ENCODE measurements at regions not wholly inside any gene's neighbourhood (a gene's known extent, or its start where the extent isn't known, plus 50 kb on each side); places are given as distances from the start of the nearest gene placed in this dataset.
"Not testable (repeated sequence)": the region's sequence is repeated elsewhere in the genome, so short reads cannot be mapped to it uniquely, and the experiment has no call there.

DNA sequence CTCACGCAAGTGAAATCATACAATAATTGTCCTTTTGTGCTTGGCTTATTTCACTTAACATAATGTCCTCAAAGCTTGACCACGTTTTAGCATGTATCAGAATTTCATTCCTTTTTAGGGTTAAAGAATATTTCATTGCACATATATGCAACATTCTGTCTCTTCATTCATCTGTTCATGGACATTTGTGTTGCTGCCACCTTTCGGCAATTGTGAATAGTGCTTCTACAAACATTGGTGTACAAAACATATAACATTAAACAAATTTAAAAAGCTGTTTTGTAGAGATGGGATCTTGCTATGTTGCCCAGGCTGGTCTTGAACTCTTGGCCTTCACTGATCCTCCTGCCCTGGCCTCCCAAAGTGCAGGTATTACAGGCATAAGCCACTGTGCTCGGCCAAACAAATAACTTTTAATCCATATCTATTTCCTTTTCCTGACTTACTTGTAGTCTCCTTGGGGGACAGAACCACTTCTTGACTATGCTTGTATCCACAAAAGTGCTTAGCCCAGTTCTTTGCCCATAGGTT is 209.3 kb downstream of the SLC4A3 start:
- peak; percentile 48 for DNase-seq (ENCODE audit: low spot score)

DNA sequence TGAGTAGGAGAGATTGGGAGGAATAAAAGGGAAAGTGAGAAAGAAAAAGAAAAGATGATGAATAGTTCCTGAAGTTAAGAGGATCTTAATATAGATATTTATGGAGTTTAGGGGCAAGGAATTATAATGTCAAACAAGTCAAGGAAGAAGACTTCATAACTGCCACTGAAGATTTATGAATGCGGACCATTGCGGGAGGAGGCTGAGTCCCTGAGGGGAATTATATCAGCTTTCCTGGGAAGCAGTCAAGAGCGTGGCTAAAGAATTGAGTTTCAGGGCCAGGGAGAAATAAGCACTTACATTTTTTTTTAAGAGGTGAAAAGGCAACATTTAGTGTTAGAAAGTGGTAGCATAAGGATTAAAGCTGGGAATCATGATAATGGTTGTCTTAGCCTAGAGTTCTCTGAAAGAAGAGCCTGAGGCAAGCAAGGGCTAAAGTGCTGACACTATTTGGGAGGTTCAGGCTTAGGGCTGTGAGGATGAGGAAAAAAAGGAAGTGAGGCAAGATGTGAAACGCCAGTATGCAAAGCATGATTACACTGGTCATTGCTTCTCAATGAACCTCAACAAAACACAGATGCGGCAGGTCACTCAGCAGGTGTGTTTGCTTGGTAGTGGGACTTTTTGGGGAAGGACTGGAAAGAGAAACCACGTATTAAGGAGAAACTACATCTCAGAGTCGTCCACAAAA is 217.1 kb downstream of the SLC4A3 start:
- no peak for DNase-seq (ENCODE audit: low spot score)

DNA sequence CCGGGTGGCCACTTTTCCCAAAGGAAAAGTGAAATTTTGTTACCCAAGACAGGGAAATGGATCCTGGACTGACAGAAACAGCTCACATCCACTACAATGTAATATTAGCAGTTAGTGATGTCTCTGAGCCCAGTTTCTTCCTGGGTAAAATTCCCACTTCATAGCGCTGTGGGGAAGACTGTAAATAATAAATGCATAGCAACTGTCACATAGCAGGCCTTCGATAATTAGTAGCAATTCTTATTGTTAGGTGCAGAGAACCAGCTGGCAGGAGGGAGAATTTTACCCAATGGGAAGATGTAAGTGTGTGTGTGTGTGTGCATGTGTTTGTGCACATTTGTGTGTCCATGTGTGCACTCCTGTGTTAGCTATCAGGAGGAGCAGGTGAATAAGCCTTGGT is 221.5 kb downstream of the SLC4A3 start:
- no peak for DNase-seq (ENCODE audit: low spot score)

DNA sequence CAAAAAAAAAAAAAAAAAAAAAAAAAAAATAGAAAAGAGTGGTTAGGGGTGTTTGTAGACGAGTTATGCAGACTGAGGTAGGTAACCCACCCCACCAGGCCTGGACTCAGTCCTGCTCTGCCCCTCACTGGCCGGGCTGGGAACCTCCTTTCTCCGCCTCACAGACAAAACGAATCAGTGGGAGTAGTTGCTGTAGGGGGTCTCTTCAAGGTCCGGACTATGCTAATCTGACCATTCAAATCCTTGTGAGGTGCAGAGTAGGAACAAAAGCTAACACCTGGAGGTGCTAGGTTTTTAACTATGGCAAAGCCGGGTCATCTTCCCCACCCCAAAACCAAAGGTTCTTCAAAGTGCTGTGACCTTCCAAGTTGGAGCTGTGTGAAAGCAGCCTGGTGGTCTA is 223.7 kb downstream of the SLC4A3 start:
- no peak for DNase-seq (ENCODE audit: low spot score)

DNA sequence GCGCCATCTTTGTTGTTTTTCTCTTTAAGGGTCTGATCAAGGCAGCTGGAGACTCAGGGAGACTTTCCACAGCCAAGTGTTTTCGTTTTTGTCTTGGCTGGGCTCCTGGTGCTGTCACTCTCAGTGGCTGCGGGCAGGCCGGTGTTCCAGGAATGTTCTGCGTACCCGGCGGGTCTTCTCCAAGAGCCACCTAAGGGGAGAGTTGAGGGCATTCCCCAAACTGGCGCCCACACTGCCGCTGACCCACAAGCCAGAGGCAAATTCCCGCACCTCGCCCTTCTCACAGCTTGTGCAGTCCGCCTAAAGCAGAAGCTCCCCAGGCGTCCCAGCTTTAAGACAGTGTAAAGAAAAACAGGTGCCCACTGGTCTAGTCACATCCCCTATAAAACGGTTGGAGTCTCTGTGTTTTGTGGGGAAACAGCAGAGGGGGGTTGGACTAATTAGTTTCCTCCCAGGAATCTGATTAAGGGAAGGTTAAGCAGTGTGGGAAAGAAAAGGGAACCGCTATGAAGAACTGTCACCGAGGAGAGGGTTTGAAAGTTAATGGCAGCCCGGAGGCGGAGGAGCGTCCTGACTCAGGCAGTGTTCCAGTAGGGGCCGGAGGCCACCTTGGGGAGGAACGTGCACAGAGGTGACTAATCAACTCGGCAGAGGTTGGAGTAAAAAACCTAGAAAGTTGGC is 224.5 kb downstream of the SLC4A3 start:
- DNase-seq (ENCODE audit: low spot score), result no peak

DNA sequence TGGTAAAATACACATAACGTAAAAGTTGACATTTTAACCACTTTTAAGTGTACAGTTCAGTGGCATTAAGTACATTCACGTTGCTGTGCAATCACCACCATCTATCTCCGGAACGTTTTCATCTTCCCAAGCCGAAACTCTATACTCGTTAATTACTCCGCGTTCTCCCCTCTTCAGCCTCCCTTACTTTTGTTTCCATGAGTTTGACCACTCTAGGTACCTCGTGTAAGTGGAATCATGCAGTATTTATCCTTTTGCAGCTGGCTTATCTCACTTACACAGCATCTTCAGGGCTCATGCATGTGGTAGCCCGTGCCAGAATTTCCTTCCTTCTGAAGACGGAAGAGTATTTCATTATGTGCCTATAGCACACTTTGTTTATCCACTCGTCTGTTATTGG is 225.2 kb downstream of the SLC4A3 start:
- DNase-seq (ENCODE audit: low spot score), result no peak

DNA sequence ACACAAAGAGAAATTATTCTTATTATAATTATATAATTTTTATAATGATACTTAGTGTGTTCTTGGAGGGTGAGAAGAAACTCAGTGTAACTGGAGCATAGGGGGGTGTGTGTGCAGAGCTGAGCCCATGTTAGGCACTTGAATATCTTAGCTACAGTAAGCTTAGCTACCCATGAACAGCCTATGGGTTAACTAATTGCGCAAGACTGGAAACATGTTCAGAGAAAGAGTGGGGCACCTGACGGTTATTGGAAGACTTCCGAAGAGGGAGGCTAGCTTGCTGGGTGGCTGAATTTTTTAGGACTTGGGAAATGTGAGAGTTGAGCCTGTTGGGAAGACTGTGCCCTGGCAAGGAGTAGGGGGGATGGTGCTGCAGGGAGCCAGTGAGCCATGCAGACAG is 229.2 kb downstream of the SLC4A3 start:
- DNase-seq (ENCODE audit: low spot score), result no peak

DNA sequence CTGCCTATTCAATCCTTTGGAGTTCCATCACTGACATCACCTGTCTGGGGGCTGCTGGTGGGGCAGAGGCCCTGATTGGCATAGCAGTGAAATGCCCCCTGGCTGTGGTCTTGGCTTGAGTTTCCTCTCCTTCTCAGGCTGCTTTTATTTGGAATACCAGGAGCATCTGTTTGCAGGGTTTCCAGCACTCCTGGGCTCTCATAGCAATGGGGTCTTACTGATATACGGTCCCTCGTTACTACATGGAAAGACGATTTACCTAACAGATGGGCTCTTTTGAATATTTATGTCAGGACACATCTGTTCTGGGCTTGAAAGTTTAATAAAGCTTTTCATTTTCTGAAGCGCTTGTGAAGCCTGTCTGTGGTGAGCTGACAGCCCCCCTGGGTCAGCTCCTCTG is 230.3 kb downstream of the SLC4A3 start:
- DNase-seq (ENCODE audit: low spot score), result no peak

DNA sequence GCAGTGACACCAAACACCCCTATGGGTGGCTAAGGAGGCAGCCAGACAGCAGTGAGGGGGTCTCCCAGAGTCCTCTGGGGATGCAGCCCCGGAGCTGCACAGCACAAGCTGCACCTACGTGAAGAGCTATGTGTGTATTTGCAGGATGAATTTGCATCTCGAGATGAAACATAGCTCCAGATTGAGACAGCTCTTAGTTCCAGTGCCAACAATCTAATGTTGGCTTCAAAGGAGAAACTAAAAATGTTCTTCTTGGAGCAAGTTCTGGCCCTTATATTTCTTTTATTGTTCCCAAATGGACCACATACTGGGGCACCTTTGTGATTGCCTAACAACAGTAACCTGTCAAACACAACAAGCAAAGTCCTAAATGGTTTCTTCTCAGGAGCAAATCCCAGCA is 233.9 kb downstream of the SLC4A3 start:
- no peak for DNase-seq (ENCODE audit: low spot score)

DNA sequence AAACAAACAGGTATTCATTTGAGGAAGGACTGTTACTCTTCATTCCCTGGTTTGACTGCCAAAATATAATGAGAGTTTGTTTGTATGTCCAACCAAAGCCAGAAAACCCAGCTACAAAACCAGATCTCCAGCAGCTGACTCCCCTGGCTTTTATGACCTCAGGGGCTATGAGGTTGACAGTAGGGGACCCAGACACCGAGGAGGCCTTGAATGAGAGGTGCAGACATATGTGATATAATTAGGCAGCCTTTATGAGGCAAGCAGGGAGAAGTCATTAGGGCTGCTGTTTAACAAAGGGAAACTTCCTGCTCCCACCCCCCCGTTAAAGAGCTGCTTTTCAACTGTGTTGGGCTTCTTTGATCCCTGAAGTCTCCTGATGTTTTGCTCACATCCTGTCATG is 236.7 kb downstream of the SLC4A3 start:
- DNase-seq (ENCODE audit: low spot score), result no peak

DNA sequence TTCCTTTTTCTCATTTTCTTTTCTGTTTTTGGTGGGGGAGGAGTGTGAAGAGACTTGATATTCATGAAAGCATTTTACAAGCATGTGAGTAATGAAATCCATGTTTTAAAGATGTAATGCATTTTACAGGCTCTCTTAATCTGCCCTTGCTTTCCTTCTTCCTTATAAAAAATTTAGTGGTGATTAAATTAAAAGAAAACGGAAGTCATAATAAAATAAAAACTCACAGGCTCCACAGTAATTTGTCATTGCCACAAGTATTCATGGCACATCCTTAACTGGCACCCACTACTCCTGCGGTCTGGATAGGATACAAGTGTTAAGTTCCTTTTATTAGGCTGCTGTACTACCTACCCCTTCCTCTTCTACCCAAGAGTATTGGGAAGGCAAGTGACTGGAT is 241.2 kb downstream of the SLC4A3 start:
- DNase-seq (ENCODE audit: low spot score), result no peak

DNA sequence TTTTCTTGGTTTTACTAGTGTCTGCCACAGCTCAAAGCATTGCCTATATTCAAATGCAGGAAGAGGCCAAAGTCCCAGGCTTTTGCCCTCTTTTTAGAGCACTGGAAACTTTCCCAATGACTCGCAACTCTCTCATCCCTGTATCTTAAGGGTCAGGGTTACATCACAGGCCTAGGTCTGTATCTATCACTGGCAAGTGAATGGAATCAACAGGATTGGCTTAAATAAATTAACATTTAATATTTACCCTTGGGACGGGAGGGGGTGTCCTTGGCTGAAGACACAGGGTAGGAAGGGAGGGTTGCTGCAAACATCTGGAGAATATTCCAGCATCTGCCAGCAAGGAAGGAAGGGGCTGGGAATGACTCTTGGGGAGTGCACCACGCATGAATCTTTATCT is 242.6 kb downstream of the SLC4A3 start:
- no peak for DNase-seq (ENCODE audit: low spot score)

DNA sequence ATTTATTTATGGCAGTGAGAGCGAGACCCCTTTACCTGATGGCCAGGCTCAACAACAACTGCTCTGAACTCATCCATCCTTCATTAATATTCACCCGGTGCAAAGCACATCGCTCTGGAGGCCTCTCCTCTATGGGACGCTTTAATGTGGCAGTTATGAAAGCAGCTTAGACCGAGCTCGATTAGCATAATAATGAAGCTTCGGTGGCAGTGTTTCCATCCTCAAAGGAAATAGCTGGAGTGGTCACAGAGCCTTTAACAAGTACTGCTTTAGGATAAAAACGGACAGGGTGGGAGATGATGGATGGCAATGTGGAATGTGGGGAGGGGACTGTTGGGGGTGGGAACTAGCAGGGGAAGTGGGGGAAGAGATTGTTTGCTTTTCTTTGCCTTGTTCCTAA is 243.9 kb downstream of the SLC4A3 start:
- no peak for DNase-seq (ENCODE audit: low spot score)

DNA sequence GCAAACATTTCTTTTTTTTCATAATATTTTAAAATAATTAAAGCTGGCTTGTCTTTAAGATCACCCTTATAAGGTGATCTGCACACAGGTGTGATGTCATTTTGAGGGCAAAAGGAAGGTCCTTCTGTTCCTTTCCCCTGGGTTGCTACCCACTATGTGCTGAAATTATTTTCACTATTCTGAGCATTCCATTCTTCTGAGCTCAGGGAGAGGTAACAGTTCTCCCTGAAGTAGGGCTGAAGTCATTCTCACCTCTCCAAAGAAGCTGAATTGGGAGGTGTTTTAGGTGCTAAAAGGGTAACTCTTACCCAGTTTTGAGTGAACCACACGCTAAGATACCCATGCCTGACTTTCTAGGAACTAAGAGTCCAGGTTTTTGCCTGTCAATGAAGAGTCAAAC is 247.6 kb downstream of the SLC4A3 start:
- DNase-seq (ENCODE audit: low spot score), result no peak

DNA sequence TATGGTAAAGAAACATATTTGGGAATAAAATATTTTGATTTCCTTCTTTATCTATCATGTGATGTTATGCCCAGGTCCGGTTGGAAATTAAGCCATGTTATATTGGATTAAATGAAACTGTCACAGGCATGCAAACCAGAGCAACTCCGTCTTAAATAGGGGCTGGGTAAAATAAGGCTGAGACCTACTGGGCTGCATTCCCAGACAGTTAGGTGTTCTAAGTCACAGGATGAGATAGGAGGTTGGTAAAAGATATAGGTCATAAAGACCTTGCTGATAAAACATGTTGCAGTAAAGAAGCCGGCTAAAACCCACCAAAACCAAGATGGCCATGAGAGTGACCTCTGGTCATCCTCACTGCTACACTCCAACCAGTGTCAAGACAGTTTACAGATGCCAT is 248.6 kb downstream of the SLC4A3 start:
- DNase-seq (ENCODE audit: low spot score), result not testable (repeated sequence)

DNA sequence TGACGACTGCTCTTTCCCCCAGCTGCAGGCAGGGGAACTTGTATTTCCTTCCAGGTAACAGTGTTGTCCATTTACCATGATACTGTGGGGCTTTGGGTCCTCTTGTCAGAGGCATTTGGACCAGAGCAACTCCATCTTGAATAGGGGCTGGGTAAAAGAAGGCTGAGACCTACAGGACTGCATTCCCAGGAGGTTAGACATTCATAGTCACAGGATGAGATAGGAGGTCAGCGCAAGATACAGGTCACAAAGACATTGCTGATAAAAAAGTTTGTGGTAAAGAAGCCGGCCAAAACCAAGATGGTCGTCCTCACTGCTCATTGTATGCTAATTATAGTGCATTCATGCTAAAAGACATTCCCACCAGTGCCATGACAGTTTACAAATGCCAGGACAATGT is 249.5 kb downstream of the SLC4A3 start:
- DNase-seq (ENCODE audit: low spot score), result no peak

DNA sequence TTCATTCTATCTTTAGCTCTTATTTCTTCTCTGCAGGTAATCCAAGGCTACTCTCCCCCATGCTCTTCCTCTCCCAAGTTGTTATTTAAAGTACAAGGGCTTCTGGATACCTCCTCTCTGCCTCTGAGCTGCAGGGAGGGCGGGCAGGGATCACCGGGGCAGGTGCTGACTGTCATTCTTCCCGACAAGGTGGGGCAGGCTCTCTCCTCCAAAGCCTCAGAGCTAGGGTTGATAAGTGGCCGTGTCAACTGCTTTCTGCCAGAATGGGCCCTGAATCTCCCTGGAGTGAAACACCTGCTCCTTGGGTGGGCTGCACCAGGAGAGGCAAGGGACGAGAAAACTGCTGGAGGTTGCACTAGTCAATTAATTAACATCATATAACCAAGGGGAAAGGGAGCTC is 250.3 kb downstream of the SLC4A3 start:
- no peak for DNase-seq (ENCODE audit: low spot score)

DNA sequence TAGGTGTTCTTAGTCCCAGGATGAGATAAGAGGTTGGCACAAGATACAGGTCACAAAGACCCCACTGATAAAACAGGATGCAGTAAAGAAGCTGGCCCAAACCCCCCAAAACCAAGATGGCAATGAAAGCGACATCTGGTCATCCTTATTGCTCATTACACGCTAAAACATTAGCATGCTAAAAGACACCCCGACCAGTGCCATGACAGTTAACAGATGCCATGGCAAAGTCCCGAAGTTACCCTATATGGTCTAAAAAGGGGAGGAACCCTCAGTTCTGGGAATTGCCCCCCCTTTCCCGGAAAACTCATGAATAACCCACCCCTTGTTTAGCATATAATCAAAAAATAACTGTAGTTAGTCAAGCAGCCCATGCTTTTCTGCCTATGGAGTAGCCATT is 251.1 kb downstream of the SLC4A3 start:
- no peak for DNase-seq (ENCODE audit: low spot score)

DNA sequence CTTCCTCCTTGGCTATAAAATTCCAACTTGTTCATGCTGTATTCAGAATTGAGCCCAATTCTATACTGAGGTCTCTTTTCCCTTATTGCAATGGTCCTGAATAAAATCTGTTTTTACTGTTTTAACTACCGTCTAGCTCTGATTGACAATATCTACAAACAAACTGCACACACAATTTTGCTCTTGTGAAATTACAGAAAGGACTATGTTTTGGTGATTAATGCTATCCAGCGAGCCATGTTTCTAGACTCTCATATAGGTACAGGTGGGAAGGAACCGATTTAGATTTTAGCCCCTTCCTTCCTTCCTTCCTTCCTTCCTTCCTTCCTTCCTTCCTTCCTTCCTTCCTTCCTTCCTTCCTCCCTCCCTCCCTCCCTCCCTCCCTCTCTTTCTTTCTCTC is 254.4 kb downstream of the SLC4A3 start:
- DNase-seq (ENCODE audit: low spot score), result no peak

DNA sequence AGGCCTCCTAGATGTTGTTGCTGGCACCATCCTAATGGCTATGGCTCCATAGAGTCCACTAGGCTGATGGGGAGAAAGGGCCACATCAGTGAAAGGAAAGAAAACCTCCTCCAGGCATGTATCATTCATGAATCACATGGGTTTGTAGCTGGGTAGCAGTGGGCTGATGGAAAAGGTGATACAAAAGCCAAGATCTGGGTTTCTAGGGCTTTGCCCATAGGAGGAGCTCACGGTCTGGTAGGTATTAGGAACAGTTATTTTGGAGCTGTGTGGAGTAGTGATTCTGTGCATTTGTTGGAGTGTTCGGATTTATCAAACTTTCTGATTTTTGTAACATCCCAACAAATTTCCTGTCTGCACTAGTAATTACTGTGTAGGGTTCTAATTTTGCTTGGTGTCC is 259.2 kb downstream of the SLC4A3 start:
- no peak for DNase-seq (ENCODE audit: low spot score)

DNA sequence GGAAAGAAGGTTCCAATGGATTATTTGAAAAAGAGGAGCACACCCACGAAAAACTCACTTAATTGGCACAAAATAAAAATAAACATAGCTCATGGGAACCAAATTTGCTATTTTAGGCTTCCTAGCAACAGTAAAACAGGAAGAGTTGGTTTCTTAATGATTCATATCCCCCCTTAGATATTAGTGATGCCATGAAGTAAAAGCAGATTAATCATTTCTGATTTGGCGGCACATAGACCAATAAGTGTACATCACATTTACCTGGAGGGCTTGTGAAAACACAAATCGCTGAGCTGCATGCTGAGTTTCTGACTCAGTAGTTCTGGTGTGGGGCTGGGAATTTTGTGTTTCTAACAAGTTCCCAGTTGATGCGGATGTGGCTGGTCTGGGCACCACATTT is 260.4 kb downstream of the SLC4A3 start:
- DNase-seq (ENCODE audit: low spot score), result no peak

DNA sequence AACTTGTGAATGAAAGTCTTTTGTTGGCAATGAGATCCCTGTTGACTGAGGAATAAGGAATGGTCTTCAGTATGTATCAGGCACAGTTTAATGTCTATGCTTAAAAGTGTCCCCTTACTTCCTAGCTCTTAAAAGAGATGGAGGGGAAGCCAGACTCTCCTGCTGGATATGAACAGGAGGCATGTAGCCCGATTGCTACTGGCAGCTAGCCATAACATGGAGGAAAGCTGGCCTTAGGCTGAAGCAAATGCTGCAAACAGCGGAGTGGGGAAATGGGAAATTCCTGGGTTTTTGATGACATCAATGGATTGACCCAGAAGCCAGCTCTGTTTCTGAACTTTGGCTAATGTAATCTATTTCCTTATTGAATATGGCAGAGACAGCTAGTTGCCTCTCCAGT is 266.1 kb downstream of the SLC4A3 start:
- DNase-seq (ENCODE audit: low spot score), result no peak

DNA sequence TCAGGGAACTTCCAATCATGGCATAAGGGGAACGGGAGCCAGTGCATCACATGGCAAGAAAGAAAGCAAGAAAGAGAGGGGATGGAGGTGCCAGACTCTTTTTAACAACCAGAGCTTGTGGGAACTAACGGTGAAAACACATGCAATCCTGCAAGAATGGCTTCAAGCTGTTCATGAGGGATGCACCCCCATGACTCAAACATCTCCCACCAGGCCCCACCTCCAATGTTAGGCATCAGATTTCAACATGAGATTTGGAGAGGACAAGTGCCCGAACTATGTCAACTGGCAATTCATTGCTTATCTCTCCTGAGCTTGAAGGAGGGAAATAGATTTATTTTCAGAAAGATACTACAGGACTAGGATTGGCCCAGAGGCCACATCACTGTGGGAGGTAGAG is 270.0 kb downstream of the SLC4A3 start:
- no peak for DNase-seq (ENCODE audit: low spot score)

DNA sequence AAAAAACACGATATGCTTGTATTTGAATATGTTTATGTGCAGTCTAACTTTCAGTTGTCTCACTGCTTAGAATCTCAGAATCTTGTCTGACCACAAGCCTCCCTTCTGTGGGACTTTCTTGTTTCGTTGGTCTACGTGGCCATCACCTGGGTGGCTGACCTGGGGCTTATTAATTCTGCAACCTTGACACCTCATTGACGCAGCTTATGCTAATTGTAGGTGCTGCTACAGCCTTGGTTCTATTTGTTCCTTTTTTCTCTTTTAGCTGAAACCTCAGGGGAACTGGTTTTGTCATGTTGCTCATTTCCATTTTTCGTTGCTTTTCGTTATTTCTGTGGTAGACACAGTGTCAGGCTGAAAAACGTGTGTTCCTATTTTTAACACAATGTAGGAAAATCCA is 273.7 kb downstream of the SLC4A3 start:
- no peak for DNase-seq (ENCODE audit: low spot score)

Data from COLO829 (cell line).